Ovary (tissue), 7 donors: ENCODE measurements at regions not wholly inside any gene's neighbourhood (a gene's known extent, or its start where the extent isn't known, plus 50 kb on each side); places are given as distances from the start of the nearest gene placed in this dataset.

Experiments used
- DNase-seq, 5 donors: peaks; one replicate each; pipeline ENCODE4 v3.0.0-alpha.2; 2019 to 2020
- H3K27ac ChIP-seq, 2 donors: fragments of 200-600 bp; one replicate each; pipeline versions ENCODE4 v1.5.1 to v1.8.0; 2019 to 2022
- H3K27me3 ChIP-seq: fragments of 200-600 bp; one replicate; pipeline ENCODE4 v1.8.0; 2022
- H3K36me3 ChIP-seq: fragments of 200-600 bp; sonication (generic); one replicate; pipeline ENCODE4 v1.5.1; 2019
- H3K4me1 ChIP-seq: one replicate; pipeline ENCODE4 v1.8.1; 2013; ENCODE audit warnings: mild to moderate bottlenecking, moderate library complexity; ENCODE audit not compliant: insufficient read depth
- H3K4me3 ChIP-seq: fragments of 200-600 bp; sonication (generic); one replicate; pipeline ENCODE4 v1.5.1; 2017
- H3K9me3 ChIP-seq, 2 donors: fragments of 200-600 bp in 1 of 2; sonication (generic) in 1 of 2; one replicate each; pipeline versions ENCODE4 v1.5.1 to v1.8.1; 2013 to 2019; ENCODE audit warnings: mild to moderate bottlenecking in 1 of 2, moderate library complexity in 1 of 2
- CTCF ChIP-seq, 3 donors: fragments of 450-650 bp in 2 of 3; fragments of 200-600 bp in 1 of 3; IDR thresholded peaks; one replicate each; pipeline versions ENCODE4 v1.5.1 to v1.8.0; 2016 to 2022; ENCODE audit warnings: antibody characterized with exemption in 3 of 3, mild to moderate bottlenecking in 1 of 3
- EP300 ChIP-seq: sonication (generic); formaldehyde crosslinking; IDR thresholded peaks from one replicate; pipeline ENCODE4 v1.6.1; 2017; ENCODE audit warnings: antibody characterized with exemption
- POLR2A ChIP-seq: fragments of 450-650 bp; IDR thresholded peaks from one replicate; pipeline ENCODE4 v1.6.1; 2017; ENCODE audit warnings: antibody characterized with exemption, mild to moderate bottlenecking, moderate library complexity
- WGBS, 3 donors: extraction: QIAGEN DNeasy Blood & Tissue Kit in 1 of 3; methylation state at CpG; one replicate each; pipeline versions ENCODE4 v1.1.5 to v1.1.7; 2013 to 2017; 5-methylcytosine and 5-hydroxymethylcytosine counted together
- intact Hi-C, 4 donors: fragments of 100-400 bp; cut with DNase I; formaldehyde crosslinking; loops; one replicate each; pipeline versions ENCODE4 v1.11.0 to v1.15.1; 2022 to 2023
- donor health status: DM: no; HTN: no; CAD: no; lungs with moderate emphysema.
- donor health status: DM: no; HTN: no; CAD: no.
- donor health status: Bipolar disorder and iron deficiency.
- donor health status: DM: no; HTN: no; CAD: no.
- donor health status: DM: yes; HTN: yes; CAD: no.

- no peaks in the 10 kb centered on the region for H3K27me3 ChIP-seq
- no peaks in the 10 kb centered on the region for H3K9me3 ChIP-seq
- no peak for DNase-seq
- intact Hi-C loops: no loop called here
- H3K4me1 ChIP-seq: no peaks in the 10 kb centered on the region
- H3K4me3 ChIP-seq: no peak overlapping the region
- H3K27ac ChIP-seq: no peak overlapping the region
- no peaks in the 10 kb centered on the region for H3K36me3 ChIP-seq
- TF ChIP-seq POLR2A: no peak
- no peak for TF ChIP-seq EP300
- TF ChIP-seq CTCF (IDR thresholded peaks at IDR 0.05): no peak
- WGBS, 3 donors: 89 to 92% (median 91%) methylated on average over 5 of the region's 5 CpGs
Measured at GRCh38 chr11:128201009-128201408, 386.3 kb downstream of the ETS1 start.

GRCh38 chr11:128200467-128200866, 386.9 kb downstream of the ETS1 start:
- Histone ChIP-seq H3K27ac (no peak overlapping the region), H3K4me1 (no peaks in the 10 kb centered on the region), H3K27me3 (no peaks in the 10 kb centered on the region), H3K9me3 (no peaks in the 10 kb centered on the region), H3K4me3 (no peak overlapping the region), H3K36me3 (no peaks in the 10 kb centered on the region)
- 76 to 84% (median 82%) methylated on average over 4 of the region's 4 CpGs for WGBS, 3 donors
- TF ChIP-seq CTCF (IDR thresholded peaks at IDR 0.05): no peak
- TF ChIP-seq POLR2A: no peak
- no peak for TF ChIP-seq EP300
- DNase-seq: no peak
- intact Hi-C loops: no loop called here

- no peaks in the 10 kb centered on the region for H3K36me3 ChIP-seq
- intact Hi-C loops: loop anchor here in 1 of 4 donors (10.0 kb wide), 1 partner anchor 47 kb away; no protein-coding TSS in a partner anchor
- no peaks in the 10 kb centered on the region for H3K4me1 ChIP-seq
- TF ChIP-seq CTCF (IDR thresholded peaks at IDR 0.05) (no peak), POLR2A (no peak), EP300 (no peak)
- H3K27ac ChIP-seq: no peak overlapping the region
- WGBS, 3 donors: 38 to 63% (median 52%) methylated on average over 2 of the region's 2 CpGs
- no peaks in the 10 kb centered on the region for H3K27me3 ChIP-seq
- DNase-seq: no peak
- no peaks in the 10 kb centered on the region for H3K9me3 ChIP-seq
- no peak overlapping the region for H3K4me3 ChIP-seq
Measured at GRCh38 chr11:128198216-128198772, 389.1 kb downstream of the ETS1 start.

GRCh38 chr11:128196235-128196634, 391.1 kb downstream of the ETS1 start:
- H3K36me3 ChIP-seq: no peaks in the 10 kb centered on the region
- TF ChIP-seq EP300 (no peak), CTCF (IDR thresholded peaks at IDR 0.05) (no peak), POLR2A (no peak)
- intact Hi-C loops: loop anchor here in 1 of 4 donors (10.0 kb wide), 1 partner anchor 49 kb away; no protein-coding TSS in a partner anchor
- H3K27ac ChIP-seq: no peak overlapping the region
- H3K4me3 ChIP-seq: no peak overlapping the region
- no peaks in the 10 kb centered on the region for H3K27me3 ChIP-seq
- H3K4me1 ChIP-seq: no peaks in the 10 kb centered on the region
- no peak for DNase-seq
- H3K9me3 ChIP-seq: no peaks in the 10 kb centered on the region
